Ectodermal cell (in vitro differentiated cells): ENCODE measurements at regions not wholly inside any gene's neighbourhood (a gene's known extent, or its start where the extent isn't known, plus 50 kb on each side); places are given as distances from the start of the nearest gene placed in this dataset.

Experiments used
- H3K27ac ChIP-seq: 2 replicates; pipeline ENCODE4 v1.7.0; 2013; ENCODE audit warnings: mild to moderate bottlenecking, low read depth, low read length; ENCODE audit not compliant: insufficient read depth, poor library complexity, severe bottlenecking
- H3K27me3 ChIP-seq: 2 replicates; pipeline ENCODE4 v1.7.0; 2013; ENCODE audit warnings: mild to moderate bottlenecking, low read length; ENCODE audit not compliant: insufficient read depth, control insufficient read depth, poor library complexity, severe bottlenecking
- H3K36me3 ChIP-seq: one replicate; pipeline ENCODE4 v1.7.0; 2013; ENCODE audit warnings: low read length; ENCODE audit not compliant: control insufficient read depth, insufficient read depth
- H3K4me1 ChIP-seq: one replicate; pipeline ENCODE4 v1.7.0; 2013; ENCODE audit warnings: low read length; ENCODE audit not compliant: control insufficient read depth, insufficient read depth
- H3K4me3 ChIP-seq: 2 replicates; pipeline ENCODE4 v1.7.0; 2013; ENCODE audit warnings: low read depth, low read length, control low read depth; ENCODE audit not compliant: insufficient read depth
- H3K9me3 ChIP-seq: 2 replicates; pipeline ENCODE4 v1.7.0; 2013; ENCODE audit warnings: mild to moderate bottlenecking, low read length, moderate library complexity; ENCODE audit not compliant: control insufficient read depth
- WGBS, 2 experiments: methylation state at CpG; one replicate each; pipeline ENCODE4 v1.1.7; 2013; ENCODE audit warnings: missing lambda C conversion rate in 2 of 2; 5-methylcytosine and 5-hydroxymethylcytosine counted together

- Histone ChIP-seq H3K4me1 (no peaks in the 10 kb centered on the region), H3K27ac (no peak overlapping the region), H3K27me3 (no peaks in the 10 kb centered on the region), H3K9me3 (no peaks in the 10 kb centered on the region), H3K36me3 (no peaks in the 10 kb centered on the region), H3K4me3 (no peak overlapping the region)
- 86 to 89% methylated on average over 8 to 9 of the region's 9 CpGs for WGBS, 2 experiments
Observed at GRCh38 chrX:110408949-110409588, 50.4 kb downstream of the RTL9 start.

GRCh38 chrX:110409925-110410324 is 51.3 kb downstream of the RTL9 start:
- Histone ChIP-seq H3K4me3 (no peak overlapping the region), H3K36me3 (no peaks in the 10 kb centered on the region), H3K4me1 (no peaks in the 10 kb centered on the region), H3K9me3 (no peaks in the 10 kb centered on the region), H3K27ac (no peak overlapping the region), H3K27me3 (no peaks in the 10 kb centered on the region)
- 80 to 85% methylated on average over 5 to 6 of the region's 6 CpGs for WGBS, 2 experiments

GRCh38 chrX:110410603-110411002 is 52.0 kb downstream of the RTL9 start:
- no peaks in the 10 kb centered on the region for H3K9me3 ChIP-seq
- WGBS, 2 experiments, result 91 to 94% methylated on average over 5 of the region's 5 CpGs
- no peaks in the 10 kb centered on the region for H3K27me3 ChIP-seq
- no peaks in the 10 kb centered on the region for H3K36me3 ChIP-seq
- H3K4me3 ChIP-seq, result no peak overlapping the region
- no peak overlapping the region for H3K27ac ChIP-seq
- H3K4me1 ChIP-seq, result no peaks in the 10 kb centered on the region

- no peak overlapping the region for H3K4me3 ChIP-seq
- 22 to 23% methylated on average over 18 of the region's 18 CpGs for WGBS, 2 experiments
- no peak overlapping the region for H3K27ac ChIP-seq
- H3K36me3 ChIP-seq, result no peaks in the 10 kb centered on the region
- no peaks in the 10 kb centered on the region for H3K27me3 ChIP-seq
- H3K4me1 ChIP-seq, result no peaks in the 10 kb centered on the region
- no peaks in the 10 kb centered on the region for H3K9me3 ChIP-seq
Observed at GRCh38 chrX:110412971-110413726, 54.5 kb downstream of the RTL9 start.

GRCh38 chrX:110413727-110414124 is 55.1 kb downstream of the RTL9 start:
- Histone ChIP-seq H3K27ac (no peak overlapping the region), H3K27me3 (no peaks in the 10 kb centered on the region), H3K4me1 (peaks cover 3% of the 10 kb centered on the region), H3K36me3 (no peaks in the 10 kb centered on the region), H3K9me3 (no peaks in the 10 kb centered on the region), H3K4me3 (no peak overlapping the region)
- WGBS, 2 experiments, result 93% methylated on average over 1 of the region's 1 CpG

GRCh38 chrX:110414273-110414672 is 55.6 kb downstream of the RTL9 start:
- no peaks in the 10 kb centered on the region for H3K9me3 ChIP-seq
- no peaks in the 10 kb centered on the region for H3K27me3 ChIP-seq
- H3K4me3 ChIP-seq, result no peak overlapping the region
- WGBS, 2 experiments, result 79 to 80% methylated on average over 2 to 3 of the region's 3 CpGs
- H3K4me1 ChIP-seq, result peaks cover 4% of the 10 kb centered on the region
- H3K36me3 ChIP-seq, result no peaks in the 10 kb centered on the region
- H3K27ac ChIP-seq, result no peak overlapping the region

GRCh38 chrX:110414679-110415439 is 56.2 kb downstream of the RTL9 start:
- Histone ChIP-seq H3K36me3 (no peaks in the 10 kb centered on the region), H3K9me3 (no peaks in the 10 kb centered on the region), H3K27me3 (no peaks in the 10 kb centered on the region), H3K27ac (no peak overlapping the region), H3K4me1 (peaks cover 4% of the 10 kb centered on the region), H3K4me3 (no peak overlapping the region)
- 90 to 91% methylated on average over 1 of the region's 1 CpG for WGBS, 2 experiments

GRCh38 chrX:110415440-110416170 is 57.0 kb downstream of the RTL9 start:
- Histone ChIP-seq H3K36me3 (no peaks in the 10 kb centered on the region), H3K27me3 (no peaks in the 10 kb centered on the region), H3K9me3 (no peaks in the 10 kb centered on the region), H3K27ac (no peak overlapping the region), H3K4me1 (peaks cover 4% of the 10 kb centered on the region), H3K4me3 (no peak overlapping the region)
- 75 to 92% methylated on average over 5 to 6 of the region's 6 CpGs for WGBS, 2 experiments

- WGBS, 2 experiments, result 50 to 74% methylated on average over 2 to 4 of the region's 4 CpGs
Observed at GRCh38 chrX:110417128-110417527, 58.5 kb downstream of the RTL9 start.

More at GRCh38 chrX:110417128-110417527, 58.5 kb downstream of the RTL9 start:
- H3K27ac ChIP-seq, result no peak overlapping the region
- H3K9me3 ChIP-seq, result no peaks in the 10 kb centered on the region
- H3K36me3 ChIP-seq, result no peaks in the 10 kb centered on the region
- peaks cover 4% of the 10 kb centered on the region for H3K4me1 ChIP-seq
- H3K27me3 ChIP-seq, result no peaks in the 10 kb centered on the region
- no peak overlapping the region for H3K4me3 ChIP-seq
